HEK293 (cell line): ENCODE measurements at regions not wholly inside any gene's neighbourhood (a gene's known extent, or its start where the extent isn't known, plus 50 kb on each side); places are given as distances from the start of the nearest gene placed in this dataset.

Experiments used
- CTCF ChIA-PET: fragments of 350-600 bp; formaldehyde crosslinking; extraction: SDS; loops from one replicate; lab custom pipeline; 2021; ENCODE audit warnings: antibody characterized with exemption; lab: Yijun Ruan, JAX
- POLR2A ChIA-PET: fragments of 300-600 bp; formaldehyde crosslinking; extraction: SDS; loops from one replicate; lab custom pipeline; 2020; ENCODE audit warnings: antibody characterized with exemption, inconsistent platforms; lab: Yijun Ruan, JAX
- H3K27ac ChIP-seq: fragments of 200-500 bp; sonication (Bioruptor generic); 2 replicates; pipeline ENCODE4 v1.5.1; 2014; ENCODE audit warnings: low read depth, low read length, control low read depth, inconsistent platforms; ENCODE audit errors: extremely low read depth
- H3K36me3 ChIP-seq, 2 experiments: fragments of 200-500 bp in 1 of 2; sonication (Bioruptor generic) in 1 of 2; 1 replicate in 1 of 2; 2 replicates in 1 of 2; pipeline ENCODE4 v1.5.1; 2014 to 2017; ENCODE audit warnings: inconsistent platforms in 2 of 2, low read length in 2 of 2; ENCODE audit not compliant: control insufficient read depth in 2 of 2, insufficient read depth in 1 of 2
- H3K4me1 ChIP-seq: fragments of 200-500 bp; sonication (Bioruptor generic); 2 replicates; pipeline ENCODE4 v1.5.1; 2014; ENCODE audit warnings: mild to moderate bottlenecking, low read length, inconsistent platforms; ENCODE audit not compliant: control insufficient read depth, insufficient read depth
- H3K4me3 ChIP-seq: 2 replicates; pipeline ENCODE4 v1.5.1; 2011; ENCODE audit warnings: low read depth, mild to moderate bottlenecking, control low read depth, low read length, moderate library complexity
- H3K9me3 ChIP-seq: fragments of 200-500 bp; sonication (Bioruptor generic); 2 replicates; pipeline ENCODE4 v1.5.1; 2014; ENCODE audit warnings: low read depth, low read length, inconsistent platforms; ENCODE audit not compliant: control insufficient read depth, insufficient read depth
- BCL11B ChIP-seq: fragments of 450-650 bp; formaldehyde crosslinking; IDR thresholded peaks from 2 replicates; pipeline ENCODE4 v1.5.1; 2016; ENCODE audit warnings: low read depth, missing biosample characterization, missing genetic modification characterization
- EGR2 ChIP-seq: fragments of 450-650 bp; formaldehyde crosslinking; IDR thresholded peaks from 2 replicates; pipeline ENCODE4 v1.5.1; 2016; ENCODE audit warnings: low read depth, missing biosample characterization, missing genetic modification characterization
- GLI2 ChIP-seq: fragments of 450-650 bp; formaldehyde crosslinking; IDR thresholded peaks from 2 replicates; pipeline ENCODE4; 2017; ENCODE audit warnings: missing biosample characterization, missing genetic modification characterization, low read depth, borderline replicate concordance
- HOXC10 ChIP-seq: sonication (generic); formaldehyde crosslinking; IDR thresholded peaks from 2 replicates; pipeline ENCODE4 v1.8.1; 2023; ENCODE audit warnings: mild to moderate bottlenecking, missing genetic modification reagents
- IKZF3 ChIP-seq: fragments of 450-650 bp; IDR thresholded peaks from 2 replicates; pipeline ENCODE4 v1.5.0; 2018; ENCODE audit warnings: missing biosample characterization, mild to moderate bottlenecking, missing genetic modification characterization, moderate library complexity
- MZF1 ChIP-seq: fragments of 450-650 bp; formaldehyde crosslinking; IDR thresholded peaks from 2 replicates; pipeline ENCODE4 v1.5.1; 2017; ENCODE audit warnings: missing biosample characterization, missing genetic modification characterization, borderline replicate concordance
- SP3 ChIP-seq: fragments of 450-650 bp; formaldehyde crosslinking; IDR thresholded peaks from 2 replicates; pipeline ENCODE4 v1.5.1; 2016; ENCODE audit warnings: missing biosample characterization, missing genetic modification characterization
- ZBTB6 ChIP-seq: fragments of 450-650 bp; formaldehyde crosslinking; IDR thresholded peaks from 2 replicates; pipeline ENCODE4 v1.5.1; 2017; ENCODE audit warnings: missing biosample characterization, missing genetic modification characterization
- ZBTB8A ChIP-seq: fragments of 450-650 bp; formaldehyde crosslinking; IDR thresholded peaks from 2 replicates; pipeline ENCODE4 v1.5.1; 2016; ENCODE audit warnings: missing biosample characterization, missing genetic modification characterization
- ZNF10 ChIP-seq: fragments of 450-650 bp; formaldehyde crosslinking; IDR thresholded peaks from 2 replicates; pipeline ENCODE4 v1.5.1; 2017; ENCODE audit warnings: missing biosample characterization, missing genetic modification characterization
- ZNF138 ChIP-seq: fragments of 450-650 bp; formaldehyde crosslinking; IDR thresholded peaks from 2 replicates; pipeline ENCODE4 v1.5.1; 2016; ENCODE audit warnings: missing biosample characterization, missing genetic modification characterization, borderline replicate concordance
- ZNF174 ChIP-seq: fragments of 450-650 bp; formaldehyde crosslinking; IDR thresholded peaks from 2 replicates; pipeline ENCODE4 v1.5.0; 2017; ENCODE audit warnings: missing biosample characterization, mild to moderate bottlenecking, missing genetic modification characterization
- ZNF416 ChIP-seq: fragments of 450-650 bp; formaldehyde crosslinking; IDR thresholded peaks from 2 replicates; pipeline ENCODE4 v1.5.1; 2016; ENCODE audit warnings: missing biosample characterization, missing genetic modification characterization
- ZNF510 ChIP-seq: fragments of 450-650 bp; formaldehyde crosslinking; IDR thresholded peaks from 2 replicates; pipeline ENCODE4 v1.5.1; 2018; ENCODE audit warnings: mild to moderate bottlenecking, missing genetic modification characterization, missing biosample characterization; ENCODE audit not compliant: insufficient replicate concordance
- ZNF514 ChIP-seq: fragments of 450-650 bp; formaldehyde crosslinking; IDR thresholded peaks from 2 replicates; pipeline ENCODE4 v1.5.1; 2016; ENCODE audit warnings: missing biosample characterization, missing genetic modification characterization
- ZNF561 ChIP-seq: fragments of 450-650 bp; IDR thresholded peaks from 2 replicates; pipeline ENCODE4 v1.5.1; 2018; ENCODE audit warnings: missing biosample characterization, missing genetic modification characterization, borderline replicate concordance
- ZNF571 ChIP-seq: fragments of 450-650 bp; formaldehyde crosslinking; IDR thresholded peaks from 2 replicates; pipeline ENCODE4 v1.5.0; 2017; ENCODE audit warnings: missing biosample characterization, missing genetic modification characterization
- ZNF600 ChIP-seq: fragments of 450-650 bp; formaldehyde crosslinking; IDR thresholded peaks from 2 replicates; pipeline ENCODE4 v1.5.1; 2016; ENCODE audit warnings: missing biosample characterization, missing genetic modification characterization
- ZNF76 ChIP-seq: fragments of 450-650 bp; formaldehyde crosslinking; IDR thresholded peaks from 2 replicates; pipeline ENCODE4; 2016; ENCODE audit warnings: low read depth, missing biosample characterization, missing genetic modification characterization, borderline replicate concordance
- ZNF776 ChIP-seq: fragments of 450-650 bp; formaldehyde crosslinking; IDR thresholded peaks from 2 replicates; pipeline ENCODE4 v1.5.0; 2017; ENCODE audit warnings: missing biosample characterization, missing genetic modification characterization, borderline replicate concordance
- ZNF777 ChIP-seq: fragments of 450-650 bp; formaldehyde crosslinking; IDR thresholded peaks from 2 replicates; pipeline ENCODE4 v1.5.1; 2017; ENCODE audit warnings: missing biosample characterization, missing genetic modification characterization, borderline replicate concordance
- TF ChIP-seq, protein P1 (sequence below): fragments of 450-650 bp; formaldehyde crosslinking; IDR thresholded peaks from 2 replicates; pipeline ENCODE4 v1.5.1; 2016; ENCODE audit warnings: missing biosample characterization, missing genetic modification characterization, borderline replicate concordance
- TF ChIP-seq, protein P2 (sequence below): fragments of 450-650 bp; formaldehyde crosslinking; IDR thresholded peaks from 2 replicates; pipeline ENCODE4 v1.5.1; 2016; ENCODE audit warnings: missing biosample characterization, missing genetic modification characterization
- TF ChIP-seq, protein P3 (sequence below): fragments of 450-650 bp; formaldehyde crosslinking; IDR thresholded peaks from 2 replicates; pipeline ENCODE4 v1.5.1; 2016; ENCODE audit warnings: missing biosample characterization, missing genetic modification characterization

- Histone ChIP-seq H3K4me3 (no peak overlapping the region), H3K27ac (no peak overlapping the region), H3K9me3 (no peaks in the 10 kb centered on the region), H3K4me1 (no peaks in the 10 kb centered on the region), H3K36me3 (no peaks in the 10 kb centered on the region)
- POLR2A ChIA-PET: no interaction called here
- CTCF ChIA-PET: interaction anchor here (0.6 kb wide), 1 partner anchor 285 kb away, joined by 4 read pairs; no protein-coding TSS in a partner anchor
- TF ChIP-seq ZNF510 (tag by site-specific recombination) (no peak), GLI2 (tag by site-specific recombination) (no peak), ZNF416 (no peak), ZNF600 (tag by site-specific recombination) (no peak), MZF1 (tag by site-specific recombination) (no peak), SP3 (tag by site-specific recombination) (no peak), ZBTB6 (tag by site-specific recombination) (no peak), ZNF561 (tag by site-specific recombination) (no peak), EGR2 (tag by site-specific recombination) (no peak)
- TF ChIP-seq, protein P1, sequence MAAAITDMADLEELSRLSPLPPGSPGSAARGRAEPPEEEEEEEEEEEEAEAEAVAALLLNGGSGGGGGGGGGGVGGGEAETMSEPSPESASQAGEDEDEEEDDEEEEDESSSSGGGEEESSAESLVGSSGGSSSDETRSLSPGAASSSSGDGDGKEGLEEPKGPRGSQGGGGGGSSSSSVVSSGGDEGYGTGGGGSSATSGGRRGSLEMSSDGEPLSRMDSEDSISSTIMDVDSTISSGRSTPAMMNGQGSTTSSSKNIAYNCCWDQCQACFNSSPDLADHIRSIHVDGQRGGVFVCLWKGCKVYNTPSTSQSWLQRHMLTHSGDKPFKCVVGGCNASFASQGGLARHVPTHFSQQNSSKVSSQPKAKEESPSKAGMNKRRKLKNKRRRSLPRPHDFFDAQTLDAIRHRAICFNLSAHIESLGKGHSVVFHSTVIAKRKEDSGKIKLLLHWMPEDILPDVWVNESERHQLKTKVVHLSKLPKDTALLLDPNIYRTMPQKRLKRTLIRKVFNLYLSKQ: no peak
- TF ChIP-seq, protein P2, sequence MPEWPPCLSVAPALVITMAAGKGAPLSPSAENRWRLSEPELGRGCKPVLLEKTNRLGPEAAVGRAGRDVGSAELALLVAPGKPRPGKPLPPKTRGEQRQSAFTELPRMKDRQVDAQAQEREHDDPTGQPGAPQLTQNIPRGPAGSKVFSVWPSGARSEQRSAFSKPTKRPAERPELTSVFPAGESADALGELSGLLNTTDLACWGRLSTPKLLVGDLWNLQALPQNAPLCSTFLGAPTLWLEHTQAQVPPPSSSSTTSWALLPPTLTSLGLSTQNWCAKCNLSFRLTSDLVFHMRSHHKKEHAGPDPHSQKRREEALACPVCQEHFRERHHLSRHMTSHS (tag by site-specific recombination): no peak
- TF ChIP-seq, all 188 proteins: peak for 0
These were observed 615.1 kb downstream of the CCER1 start for GRCh38 chr12:90339837-90340236.

DNA sequence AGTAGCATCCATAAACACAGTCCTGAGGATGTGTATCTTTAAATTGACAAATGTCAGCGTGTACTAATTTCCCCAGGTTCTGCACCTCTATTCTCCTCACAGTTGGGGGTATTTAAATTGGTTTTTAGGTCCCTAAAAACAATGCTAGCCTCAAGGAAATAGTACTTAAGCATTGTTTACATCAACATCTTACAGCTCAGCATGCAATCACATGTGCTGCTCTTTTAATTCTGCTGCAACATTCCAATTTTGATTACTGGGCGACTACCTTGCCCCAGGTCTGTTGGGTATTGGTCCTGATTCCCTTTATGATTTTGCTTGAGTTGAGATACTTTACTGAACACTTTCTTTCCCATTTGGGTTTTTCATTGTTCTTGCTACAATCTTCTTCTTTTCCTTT is 616.6 kb downstream of the CCER1 start:
- TF ChIP-seq ZNF514 (tag by site-specific recombination) (no peak), ZNF10 (tag by site-specific recombination) (no peak)
- Histone ChIP-seq H3K4me3 (no peak overlapping the region), H3K9me3 (no peaks in the 10 kb centered on the region), H3K27ac (no peak overlapping the region), H3K4me1 (no peaks in the 10 kb centered on the region), H3K36me3 (no peaks in the 10 kb centered on the region)
- ChIA-PET POLR2A (no interaction called here), CTCF (interaction anchor here (1.2 kb wide), 1 partner anchor 17 kb away, joined by 4 read pairs; no protein-coding TSS in a partner anchor)

GRCh38 chr12:90337018-90337417 is 618.0 kb downstream of the CCER1 start:
- CTCF ChIA-PET: no interaction called here
- Histone ChIP-seq H3K4me3 (no peak overlapping the region), H3K36me3 (no peaks in the 10 kb centered on the region), H3K4me1 (no peaks in the 10 kb centered on the region), H3K9me3 (no peaks in the 10 kb centered on the region), H3K27ac (no peak overlapping the region)
- TF ChIP-seq ZNF138 (tag by site-specific recombination) (no peak), GLI2 (tag by site-specific recombination) (no peak)
- POLR2A ChIA-PET: no interaction called here

DNA sequence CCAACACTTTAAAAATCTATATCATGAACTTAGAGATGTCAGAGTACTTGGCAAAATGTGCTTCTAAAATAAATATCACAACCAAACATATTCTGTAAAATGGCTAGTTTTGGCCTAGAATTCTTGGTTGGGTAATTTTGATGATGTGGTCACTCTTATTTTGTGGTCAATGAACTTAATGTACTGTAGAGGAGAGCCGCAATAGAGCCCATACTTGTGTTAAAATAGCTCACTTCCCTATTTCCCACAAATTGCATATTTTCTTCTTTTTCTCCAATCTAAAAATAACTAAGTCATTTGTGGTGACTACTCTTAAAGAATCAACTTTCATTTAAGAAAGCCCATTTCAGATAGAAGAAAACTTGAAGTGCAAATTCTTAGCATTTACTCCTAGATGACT is 619.4 kb downstream of the CCER1 start:
- Histone ChIP-seq H3K4me3 (no peak overlapping the region), H3K27ac (no peak overlapping the region), H3K9me3 (no peaks in the 10 kb centered on the region), H3K4me1 (no peaks in the 10 kb centered on the region), H3K36me3 (no peaks in the 10 kb centered on the region)
- POLR2A ChIA-PET: no interaction called here
- TF ChIP-seq MZF1 (tag by site-specific recombination) (no peak), ZNF76 (no peak), ZNF777 (tag by site-specific recombination) (no peak), ZNF571 (no peak), HOXC10 (CRISPR knock-in tag) (no peak), ZNF776 (tag by site-specific recombination) (no peak), IKZF3 (tag by site-specific recombination) (no peak), ZBTB8A (tag by site-specific recombination) (no peak), BCL11B (tag by site-specific recombination) (no peak), ZNF174 (tag by site-specific recombination) (no peak)
- TF ChIP-seq, protein P3, sequence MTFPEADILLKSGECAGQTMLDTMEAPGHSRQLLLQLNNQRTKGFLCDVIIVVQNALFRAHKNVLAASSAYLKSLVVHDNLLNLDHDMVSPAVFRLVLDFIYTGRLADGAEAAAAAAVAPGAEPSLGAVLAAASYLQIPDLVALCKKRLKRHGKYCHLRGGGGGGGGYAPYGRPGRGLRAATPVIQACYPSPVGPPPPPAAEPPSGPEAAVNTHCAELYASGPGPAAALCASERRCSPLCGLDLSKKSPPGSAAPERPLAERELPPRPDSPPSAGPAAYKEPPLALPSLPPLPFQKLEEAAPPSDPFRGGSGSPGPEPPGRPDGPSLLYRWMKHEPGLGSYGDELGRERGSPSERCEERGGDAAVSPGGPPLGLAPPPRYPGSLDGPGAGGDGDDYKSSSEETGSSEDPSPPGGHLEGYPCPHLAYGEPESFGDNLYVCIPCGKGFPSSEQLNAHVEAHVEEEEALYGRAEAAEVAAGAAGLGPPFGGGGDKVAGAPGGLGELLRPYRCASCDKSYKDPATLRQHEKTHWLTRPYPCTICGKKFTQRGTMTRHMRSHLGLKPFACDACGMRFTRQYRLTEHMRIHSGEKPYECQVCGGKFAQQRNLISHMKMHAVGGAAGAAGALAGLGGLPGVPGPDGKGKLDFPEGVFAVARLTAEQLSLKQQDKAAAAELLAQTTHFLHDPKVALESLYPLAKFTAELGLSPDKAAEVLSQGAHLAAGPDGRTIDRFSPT (tag by site-specific recombination): no peak
- CTCF ChIA-PET: no interaction called here
